AG10803 (cell line): ENCODE measurements at regions not wholly inside any gene's neighbourhood (a gene's known extent, or its start where the extent isn't known, plus 50 kb on each side); places are given as distances from the start of the nearest gene placed in this dataset.

Experiments
- DNase-seq: peaks from one replicate; pipeline ENCODE4 v3.0.0; 2010; ENCODE audit warnings: low read depth
- H3K4me3 ChIP-seq: 2 replicates; pipeline ENCODE4 v1.5.1; 2011; ENCODE audit warnings: mild to moderate bottlenecking, low read length, control low read depth
- CTCF ChIP-seq: conservative IDR thresholded peaks from 2 replicates; pipeline ENCODE4 v1.5.1; 2011; ENCODE audit warnings: mild to moderate bottlenecking, low read length, control low read depth, inconsistent platforms

- no peak overlapping the region for H3K4me3 ChIP-seq
- no peak for TF ChIP-seq CTCF
- no peak for DNase-seq
Observed at GRCh38 chr3:17840651-17841050, 98.2 kb upstream of the TBC1D5 start.

- DNase-seq, result no peak
- H3K4me3 ChIP-seq, result no peak overlapping the region
- no peak for TF ChIP-seq CTCF
Observed at GRCh38 chr3:17840126-17840525, 97.7 kb upstream of the TBC1D5 start.

- H3K4me3 ChIP-seq, result no peak overlapping the region
- no peak for TF ChIP-seq CTCF
- no peak for DNase-seq
Observed at GRCh38 chr3:17836919-17837318, 94.5 kb upstream of the TBC1D5 start.

- TF ChIP-seq CTCF, result no peak
- no peak overlapping the region for H3K4me3 ChIP-seq
- no peak for DNase-seq
Observed at GRCh38 chr3:17836092-17836491, 93.7 kb upstream of the TBC1D5 start.

- H3K4me3 ChIP-seq, result no peak overlapping the region
- DNase-seq, result no peak
- TF ChIP-seq CTCF, result no peak
Observed at GRCh38 chr3:17833786-17834559, 91.5 kb upstream of the TBC1D5 start.

GRCh38 chr3:17832016-17832415 lies 89.6 kb upstream of the TBC1D5 start:
- TF ChIP-seq CTCF, result no peak
- H3K4me3 ChIP-seq, result no peak overlapping the region
- no peak for DNase-seq

- DNase-seq, result no peak
- no peak for TF ChIP-seq CTCF
- H3K4me3 ChIP-seq, result no peak overlapping the region
Observed at GRCh38 chr3:17831366-17831765, 88.9 kb upstream of the TBC1D5 start.
